Esophagus squamous epithelium (tissue), 5 donors: ENCODE measurements at regions not wholly inside any gene's neighbourhood (a gene's known extent, or its start where the extent isn't known, plus 50 kb on each side); places are given as distances from the start of the nearest gene placed in this dataset.

Experiments used
- DNase-seq: peaks from one replicate; lab custom pipeline; 2025; lab: John Stamatoyannopoulos, UW
- H3K27ac ChIP-seq, 4 donors: fragments of 200-600 bp; sonication (generic); one replicate each; pipeline ENCODE4 v1.5.1; 2016 to 2019; ENCODE audit warnings: mild to moderate bottlenecking in 1 of 4
- H3K27me3 ChIP-seq, 4 donors: fragments of 200-600 bp; sonication (generic); 1 replicate in 3 of 4; 2 replicates in 1 of 4; pipeline versions ENCODE4 v1.5.1 to v1.6.0; 2017 to 2021; ENCODE audit warnings: antibody characterized with exemption in 1 of 4
- H3K36me3 ChIP-seq, 3 donors: fragments of 200-600 bp; sonication (generic); one replicate each; pipeline ENCODE4 v1.5.1; 2016 to 2019
- H3K4me1 ChIP-seq, 3 donors: fragments of 200-600 bp; sonication (generic); one replicate each; pipeline ENCODE4 v1.5.1; 2017 to 2019
- H3K4me3 ChIP-seq, 4 donors: fragments of 200-600 bp; sonication (generic); 1 replicate in 3 of 4; 2 replicates in 1 of 4; pipeline ENCODE4 v1.5.1; 2016 to 2019; ENCODE audit warnings: mild to moderate bottlenecking in 2 of 4, moderate library complexity in 1 of 4
- H3K9me3 ChIP-seq, 3 donors: fragments of 200-600 bp; sonication (generic); one replicate each; pipeline ENCODE4 v1.5.1; 2016 to 2019
- POLR2A ChIP-seq, 4 donors: fragments of 450-650 bp; IDR thresholded peaks; one replicate each; pipeline ENCODE4 v1.6.1; 2017; ENCODE audit warnings: antibody characterized with exemption in 4 of 4, mild to moderate bottlenecking in 4 of 4, moderate library complexity in 3 of 4
- WGBS, 2 donors: methylation state at CpG; one replicate each; pipeline ENCODE4 v1.1.5; 2018; 5-methylcytosine and 5-hydroxymethylcytosine counted together
- intact Hi-C: fragments of 100-400 bp; cut with DNase I; formaldehyde crosslinking; loops from one replicate; pipeline ENCODE4 v1.15.0; 2022
- TF ChIP-seq, protein P1 (sequence below), 6 experiments: fragments of 450-650 bp in 4 of 6; fragments of 200-600 bp in 2 of 6; sonication (generic) in 2 of 6; IDR thresholded peaks; one replicate each; pipeline ENCODE4 v1.5.1; 2016 to 2019; ENCODE audit warnings: antibody characterized with exemption in 6 of 6, mild to moderate bottlenecking in 4 of 6, moderate library complexity in 4 of 6
- donor health status: DM: yes; HTN: yes; CAD: no.

DNA sequence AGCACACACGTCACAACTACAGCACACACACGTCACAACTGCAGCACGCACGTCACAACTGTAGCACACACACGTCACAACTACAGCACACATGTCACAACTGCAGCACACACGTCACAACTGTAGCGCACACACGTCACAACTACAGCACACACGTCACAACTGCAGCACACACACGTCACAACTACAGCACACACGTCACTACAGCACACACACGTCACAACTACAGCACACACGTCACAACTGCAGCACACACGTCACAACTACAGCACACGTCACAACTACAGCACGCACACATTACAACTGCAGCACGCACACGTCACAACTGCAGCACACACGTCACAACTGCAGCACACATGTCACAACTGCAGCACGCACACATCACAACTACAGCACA is 322.6 kb upstream of the AJAP1 start:
- Histone ChIP-seq H3K27ac (no peak overlapping the region), H3K9me3 (peaks cover 0 to 9% (median 0%) of the 10 kb centered on the region in 3 donors), H3K4me3 (no peak overlapping the region), H3K4me1 (no peaks in the 10 kb centered on the region), H3K27me3 (peaks cover 0 to 28% (median 0%) of the 10 kb centered on the region in 4 donors), H3K36me3 (no peaks in the 10 kb centered on the region)
- intact Hi-C loops: no loop called here
- no peak for TF ChIP-seq POLR2A (IDR thresholded peaks at IDR 0.05)
- TF ChIP-seq, protein P1, sequence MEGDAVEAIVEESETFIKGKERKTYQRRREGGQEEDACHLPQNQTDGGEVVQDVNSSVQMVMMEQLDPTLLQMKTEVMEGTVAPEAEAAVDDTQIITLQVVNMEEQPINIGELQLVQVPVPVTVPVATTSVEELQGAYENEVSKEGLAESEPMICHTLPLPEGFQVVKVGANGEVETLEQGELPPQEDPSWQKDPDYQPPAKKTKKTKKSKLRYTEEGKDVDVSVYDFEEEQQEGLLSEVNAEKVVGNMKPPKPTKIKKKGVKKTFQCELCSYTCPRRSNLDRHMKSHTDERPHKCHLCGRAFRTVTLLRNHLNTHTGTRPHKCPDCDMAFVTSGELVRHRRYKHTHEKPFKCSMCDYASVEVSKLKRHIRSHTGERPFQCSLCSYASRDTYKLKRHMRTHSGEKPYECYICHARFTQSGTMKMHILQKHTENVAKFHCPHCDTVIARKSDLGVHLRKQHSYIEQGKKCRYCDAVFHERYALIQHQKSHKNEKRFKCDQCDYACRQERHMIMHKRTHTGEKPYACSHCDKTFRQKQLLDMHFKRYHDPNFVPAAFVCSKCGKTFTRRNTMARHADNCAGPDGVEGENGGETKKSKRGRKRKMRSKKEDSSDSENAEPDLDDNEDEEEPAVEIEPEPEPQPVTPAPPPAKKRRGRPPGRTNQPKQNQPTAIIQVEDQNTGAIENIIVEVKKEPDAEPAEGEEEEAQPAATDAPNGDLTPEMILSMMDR (IDR thresholded peaks at IDR 0.05): no peak
- DNase-seq: no peak
- 82 to 95% methylated on average over 11 to 15 of the region's 20 CpGs for WGBS, 2 donors

- Histone ChIP-seq H3K4me3 (no peak overlapping the region), H3K27ac (no peak overlapping the region), H3K4me1 (no peaks in the 10 kb centered on the region), H3K36me3 (no peaks in the 10 kb centered on the region), H3K27me3 (peaks cover 0 to 18% (median 0%) of the 10 kb centered on the region in 4 donors), H3K9me3 (peaks cover 0 to 9% (median 0%) of the 10 kb centered on the region in 3 donors)
- TF ChIP-seq, protein P1 (IDR thresholded peaks at IDR 0.05): no peak
- no peak for TF ChIP-seq POLR2A (IDR thresholded peaks at IDR 0.05)
- WGBS, 2 donors: 66 to 85% methylated on average over 3 of the region's 3 CpGs
- no peak for DNase-seq
- intact Hi-C loops: no loop called here
Measured at GRCh38 chr1:4336507-4336906, 317.9 kb upstream of the AJAP1 start.

- Histone ChIP-seq H3K27me3 (no peaks in the 10 kb centered on the region), H3K36me3 (no peaks in the 10 kb centered on the region), H3K4me3 (no peak overlapping the region), H3K9me3 (no peaks in the 10 kb centered on the region), H3K27ac (no peak overlapping the region), H3K4me1 (no peaks in the 10 kb centered on the region)
- no peak for DNase-seq
- no peak for TF ChIP-seq POLR2A (IDR thresholded peaks at IDR 0.05)
- TF ChIP-seq, protein P1 (IDR thresholded peaks at IDR 0.05): no peak
- 53 to 75% methylated on average over 3 to 4 of the region's 8 CpGs for WGBS, 2 donors
- intact Hi-C loops: no loop called here
Measured at GRCh38 chr1:4341421-4341820, 313.0 kb upstream of the AJAP1 start.

DNA sequence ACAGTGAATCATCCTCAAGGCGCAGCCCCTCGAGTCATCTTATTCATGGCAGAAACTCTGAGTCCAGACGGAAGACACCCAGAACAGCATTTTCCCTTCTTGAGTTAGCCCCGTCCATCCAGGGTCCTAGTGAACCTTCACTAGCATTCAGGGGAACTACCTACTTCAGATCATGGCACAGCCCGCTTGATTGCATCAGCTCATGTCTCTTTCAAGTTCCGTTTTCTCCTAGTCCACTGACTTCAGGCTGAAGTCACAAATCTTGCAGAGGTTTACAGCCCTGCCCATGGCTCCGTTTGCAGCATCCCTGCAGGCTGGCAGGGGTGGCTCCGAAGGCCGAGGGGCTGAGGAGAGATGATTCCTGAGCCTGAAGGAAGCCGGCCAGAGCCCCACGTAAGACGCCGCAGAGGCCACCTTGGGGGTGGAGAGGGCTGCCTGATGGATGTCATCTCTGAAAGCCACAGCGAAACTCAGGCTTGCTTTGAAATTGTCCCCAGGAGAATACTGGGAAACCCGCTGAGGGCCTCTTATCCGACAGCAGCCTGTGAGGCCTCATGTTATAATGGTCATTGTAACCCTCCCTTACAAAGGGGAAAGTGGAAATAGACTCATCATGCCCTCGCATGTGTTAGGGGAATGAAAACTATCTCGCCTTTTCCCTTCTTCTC is 310.2 kb upstream of the AJAP1 start:
- WGBS, 2 donors: 69 to 87% methylated on average over 9 to 13 of the region's 18 CpGs
- H3K9me3 ChIP-seq: no peaks in the 10 kb centered on the region
- H3K27ac ChIP-seq: no peak overlapping the region
- no peaks in the 10 kb centered on the region for H3K36me3 ChIP-seq
- no peaks in the 10 kb centered on the region for H3K4me1 ChIP-seq
- intact Hi-C loops: no loop called here
- no peak for DNase-seq
- H3K27me3 ChIP-seq: no peaks in the 10 kb centered on the region
- no peak overlapping the region for H3K4me3 ChIP-seq
- TF ChIP-seq POLR2A (IDR thresholded peaks at IDR 0.05): no peak
- TF ChIP-seq, protein P1 (IDR thresholded peaks at IDR 0.05): no peak

- DNase-seq: no peak
- intact Hi-C loops: no loop called here
- H3K27ac ChIP-seq: no peak overlapping the region
- H3K9me3 ChIP-seq: no peaks in the 10 kb centered on the region
- H3K36me3 ChIP-seq: no peaks in the 10 kb centered on the region
- TF ChIP-seq, protein P1 (IDR thresholded peaks at IDR 0.05): no peak
- TF ChIP-seq POLR2A (IDR thresholded peaks at IDR 0.05): no peak
- 59 to 84% methylated on average over 6 to 14 of the region's 14 CpGs for whole genome bisulfite sequencing, 2 donors
- H3K4me3 ChIP-seq: no peak overlapping the region
- no peaks in the 10 kb centered on the region for H3K27me3 ChIP-seq
- H3K4me1 ChIP-seq: no peaks in the 10 kb centered on the region
Measured at GRCh38 chr1:4345094-4345493, 309.3 kb upstream of the AJAP1 start.
